ENCODE measurements at regions not wholly inside any gene's neighbourhood (a gene's known extent, or its start where the extent isn't known, plus 50 kb on each side); places are given as distances from the start of the nearest gene placed in this dataset.

DNA sequence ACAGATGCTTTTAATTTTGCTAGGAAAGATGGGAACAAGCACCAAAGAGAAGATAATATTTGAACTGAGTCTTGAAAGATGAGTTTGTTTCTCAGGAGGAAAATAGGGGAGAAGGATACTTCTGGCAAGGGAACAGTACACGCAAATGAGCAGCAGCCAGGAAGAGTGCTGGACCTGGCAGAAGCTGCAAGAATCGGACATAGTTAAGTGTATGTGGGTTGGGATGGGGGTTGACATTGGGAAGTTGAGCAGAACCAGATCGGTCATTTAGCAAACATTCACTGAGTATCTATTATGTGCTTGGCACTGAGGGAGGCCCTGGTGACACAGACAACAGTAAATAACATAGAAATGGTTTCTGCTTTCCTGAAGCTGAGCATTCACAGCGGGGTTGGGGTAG is 198.8 kb downstream of the PLPP3 start (continued):
- TF ChIP-seq, protein P1, sequence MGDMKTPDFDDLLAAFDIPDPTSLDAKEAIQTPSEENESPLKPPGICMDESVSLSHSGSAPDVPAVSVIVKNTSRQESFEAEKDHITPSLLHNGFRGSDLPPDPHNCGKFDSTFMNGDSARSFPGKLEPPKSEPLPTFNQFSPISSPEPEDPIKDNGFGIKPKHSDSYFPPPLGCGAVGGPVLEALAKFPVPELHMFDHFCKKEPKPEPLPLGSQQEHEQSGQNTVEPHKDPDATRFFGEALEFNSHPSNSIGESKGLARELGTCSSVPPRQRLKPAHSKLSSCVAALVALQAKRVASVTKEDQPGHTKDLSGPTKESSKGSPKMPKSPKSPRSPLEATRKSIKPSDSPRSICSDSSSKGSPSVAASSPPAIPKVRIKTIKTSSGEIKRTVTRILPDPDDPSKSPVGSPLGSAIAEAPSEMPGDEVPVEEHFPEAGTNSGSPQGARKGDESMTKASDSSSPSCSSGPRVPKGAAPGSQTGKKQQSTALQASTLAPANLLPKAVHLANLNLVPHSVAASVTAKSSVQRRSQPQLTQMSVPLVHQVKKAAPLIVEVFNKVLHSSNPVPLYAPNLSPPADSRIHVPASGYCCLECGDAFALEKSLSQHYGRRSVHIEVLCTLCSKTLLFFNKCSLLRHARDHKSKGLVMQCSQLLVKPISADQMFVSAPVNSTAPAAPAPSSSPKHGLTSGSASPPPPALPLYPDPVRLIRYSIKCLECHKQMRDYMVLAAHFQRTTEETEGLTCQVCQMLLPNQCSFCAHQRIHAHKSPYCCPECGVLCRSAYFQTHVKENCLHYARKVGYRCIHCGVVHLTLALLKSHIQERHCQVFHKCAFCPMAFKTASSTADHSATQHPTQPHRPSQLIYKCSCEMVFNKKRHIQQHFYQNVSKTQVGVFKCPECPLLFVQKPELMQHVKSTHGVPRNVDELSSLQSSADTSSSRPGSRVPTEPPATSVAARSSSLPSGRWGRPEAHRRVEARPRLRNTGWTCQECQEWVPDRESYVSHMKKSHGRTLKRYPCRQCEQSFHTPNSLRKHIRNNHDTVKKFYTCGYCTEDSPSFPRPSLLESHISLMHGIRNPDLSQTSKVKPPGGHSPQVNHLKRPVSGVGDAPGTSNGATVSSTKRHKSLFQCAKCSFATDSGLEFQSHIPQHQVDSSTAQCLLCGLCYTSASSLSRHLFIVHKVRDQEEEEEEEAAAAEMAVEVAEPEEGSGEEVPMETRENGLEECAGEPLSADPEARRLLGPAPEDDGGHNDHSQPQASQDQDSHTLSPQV (IDR thresholded peaks at IDR 0.05) = no peak
- TF ChIP-seq YBX1 (IDR thresholded peaks at IDR 0.05) (no peak), TARDBP (IDR thresholded peaks at IDR 0.05; ENCODE audit: borderline replicate concordance) (no peak), SMC3 (IDR thresholded peaks at IDR 0.05; ENCODE audit: borderline replicate concordance, low read length) (no peak), MTA3 (IDR thresholded peaks at IDR 0.05; ENCODE audit: borderline replicate concordance, low read length) (no peak), ZNF274 (IDR thresholded peaks at IDR 0.05; ENCODE audit: insufficient read depth, insufficient read length) (no peak), RCOR1 (conservative IDR thresholded peaks at IDR 0.05; ENCODE audit: low read depth, low read length) (no peak), BHLHE40 (IDR thresholded peaks at IDR 0.05; ENCODE audit: borderline replicate concordance in 1 of 2, low read depth in 2 of 2, low read length in 1 of 2) (no peak)
- TF ChIP-seq, protein P2, sequence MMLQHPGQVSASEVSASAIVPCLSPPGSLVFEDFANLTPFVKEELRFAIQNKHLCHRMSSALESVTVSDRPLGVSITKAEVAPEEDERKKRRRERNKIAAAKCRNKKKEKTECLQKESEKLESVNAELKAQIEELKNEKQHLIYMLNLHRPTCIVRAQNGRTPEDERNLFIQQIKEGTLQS (IDR thresholded peaks at IDR 0.05; ENCODE audit: borderline replicate concordance, extremely low read depth, low read depth, low read length) = no peak
